NB4 (cell line): ENCODE measurements at regions not wholly inside any gene's neighbourhood (a gene's known extent, or its start where the extent isn't known, plus 50 kb on each side); places are given as distances from the start of the nearest gene placed in this dataset.
"Not testable (repeated sequence)": the region's sequence is repeated elsewhere in the genome, so short reads cannot be mapped to it uniquely, and the experiment has no call there.

Source experiments
- DNase-seq: peaks from one replicate; pipeline ENCODE4 v3.0.0; 2010; ENCODE audit warnings: low read depth
- H3K4me3 ChIP-seq: one replicate; pipeline ENCODE4 v1.5.1; 2011; ENCODE audit warnings: mild to moderate bottlenecking, low read depth, low read length, moderate library complexity
- CTCF ChIP-seq: IDR thresholded peaks from one replicate; pipeline ENCODE4 v1.5.1; 2012; ENCODE audit warnings: low read depth, low read length
- MAX ChIP-seq: IDR thresholded peaks from 2 replicates; pipeline ENCODE4 v1.6.1; 2011; ENCODE audit warnings: low read depth, low read length
- MYC ChIP-seq: IDR thresholded peaks from 2 replicates; pipeline ENCODE4 v1.6.1; 2011; ENCODE audit warnings: low read depth, low read length
- POLR2A ChIP-seq: IDR thresholded peaks from 2 replicates; pipeline ENCODE4 v1.6.1; 2011; ENCODE audit warnings: mild to moderate bottlenecking; ENCODE audit not compliant: insufficient read length; ENCODE audit errors: extremely low read depth

GRCh38 chr12:83451189-83451588 is 764.5 kb downstream of the TMTC2 start:
- no peak overlapping the region for H3K4me3 ChIP-seq
- TF ChIP-seq POLR2A = no peak
- TF ChIP-seq MYC = no peak
- no peak for TF ChIP-seq CTCF
- no peak for TF ChIP-seq MAX
- no peak for DNase-seq

GRCh38 chr12:83434600-83434999 is 747.9 kb downstream of the TMTC2 start:
- H3K4me3 ChIP-seq = no peak overlapping the region
- peak; percentile 29 for DNase-seq
- TF ChIP-seq MAX (no peak), POLR2A (no peak), CTCF (no peak), MYC (no peak)

- DNase-seq = peak; percentile 9
- no peak overlapping the region for H3K4me3 ChIP-seq
- TF ChIP-seq MYC = no peak
- TF ChIP-seq CTCF = no peak
- TF ChIP-seq POLR2A = no peak
- TF ChIP-seq MAX = no peak
Observed at GRCh38 chr12:83432176-83432719, 745.5 kb downstream of the TMTC2 start.

- not testable (repeated sequence) for DNase-seq, H3K4me3 ChIP-seq
Observed at GRCh38 chr12:83427586-83428136, 741.0 kb downstream of the TMTC2 start.

GRCh38 chr12:83414981-83415380 is 728.3 kb downstream of the TMTC2 start:
- DNase-seq = no peak
- TF ChIP-seq MAX (no peak), MYC (no peak)
- H3K4me3 ChIP-seq = no peak overlapping the region

- no peak overlapping the region for H3K4me3 ChIP-seq
- TF ChIP-seq MAX = no peak
- no peak for TF ChIP-seq POLR2A
- no peak for TF ChIP-seq MYC
- no peak for TF ChIP-seq CTCF
- DNase-seq = no peak
Observed at GRCh38 chr12:83408851-83409250, 722.1 kb downstream of the TMTC2 start.

- no peak for DNase-seq
- TF ChIP-seq MYC = no peak
- no peak for TF ChIP-seq MAX
- TF ChIP-seq CTCF = no peak
- TF ChIP-seq POLR2A = no peak
Observed at GRCh38 chr12:83408146-83408545, 721.4 kb downstream of the TMTC2 start.

More at GRCh38 chr12:83408146-83408545, 721.4 kb downstream of the TMTC2 start:
- H3K4me3 ChIP-seq = no peak overlapping the region
